Inflammatory macrophage treated with lipopolysaccharide for 1 hour (primary cell): ENCODE measurements at regions not wholly inside any gene's neighbourhood (a gene's known extent, or its start where the extent isn't known, plus 50 kb on each side); places are given as distances from the start of the nearest gene placed in this dataset.

Experiments used
- DNase-seq, 2 donors: peaks; one replicate each; pipeline ENCODE4 v3.0.0-alpha.2; 2020 to 2022

GRCh38 chr7:85630904-85631600 is 444.2 kb upstream of the SEMA3D start:
- DNase-seq = peak; percentile 18 to 35

DNA sequence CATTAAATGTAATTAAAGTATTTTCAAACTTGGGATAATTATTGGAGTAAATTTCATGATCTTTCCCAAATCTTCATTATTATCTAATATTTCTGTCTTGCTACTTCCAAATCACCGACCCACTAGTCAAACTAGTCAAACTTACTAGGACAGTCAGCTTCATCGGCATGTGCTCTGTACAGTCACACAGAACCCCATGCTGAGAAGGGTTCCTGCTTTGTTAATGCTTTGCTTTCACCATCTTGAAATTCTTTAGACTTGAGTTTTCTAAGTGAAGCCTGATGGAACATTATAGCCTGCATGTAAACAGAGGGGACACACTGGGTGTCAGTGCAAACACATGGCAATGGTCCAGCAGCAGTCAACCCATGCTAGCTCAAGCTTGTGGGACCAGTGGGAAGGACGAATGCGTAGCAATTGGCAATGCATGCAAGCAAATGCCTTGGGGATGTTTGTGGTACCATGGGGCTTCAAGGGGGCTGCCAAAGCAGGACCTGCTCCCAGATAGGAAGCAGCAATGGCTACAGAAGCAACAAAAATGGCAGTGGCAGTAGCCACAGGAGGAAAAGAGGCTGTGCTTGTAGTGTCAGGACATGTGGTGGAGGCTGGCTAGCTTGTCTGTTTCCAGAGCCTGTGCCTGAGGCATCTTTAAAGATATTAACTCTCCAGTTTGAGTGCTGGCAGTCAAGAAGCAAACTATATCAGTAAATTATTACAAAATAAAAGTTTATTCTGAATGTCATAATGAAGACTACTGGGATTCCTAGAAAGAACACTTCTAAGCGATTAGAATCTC is 441.1 kb upstream of the SEMA3D start:
- DNase-seq = no peak

GRCh38 chr7:85622059-85622458 is 435.2 kb upstream of the SEMA3D start:
- no peak for DNase-seq

- DNase-seq = peak; percentile 67 to 68
These were observed 434.3 kb upstream of the SEMA3D start for GRCh38 chr7:85620936-85621685.

- DNase-seq = no peak
These were observed 432.4 kb upstream of the SEMA3D start for GRCh38 chr7:85619236-85619635.

- DNase-seq = no peak
These were observed 427.8 kb upstream of the SEMA3D start for GRCh38 chr7:85614684-85615083.

DNA sequence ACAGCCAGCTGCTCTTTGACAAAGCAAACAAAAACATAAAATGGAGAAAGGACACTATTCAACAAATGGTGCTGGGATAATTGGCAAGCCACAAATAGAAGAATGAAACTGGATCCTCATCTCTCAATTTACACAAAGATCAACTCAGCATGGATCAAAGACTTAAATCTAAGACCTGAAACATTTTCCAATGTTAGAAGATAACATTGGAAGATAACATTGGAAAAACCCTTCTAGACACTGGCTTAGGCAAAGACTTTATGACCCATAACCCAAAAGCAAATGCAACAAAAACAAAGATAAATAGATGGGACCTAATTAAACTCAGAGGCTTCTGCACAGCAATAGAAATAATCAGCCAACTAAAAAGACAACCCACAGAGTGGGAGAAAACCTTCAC is 425.7 kb upstream of the SEMA3D start:
- DNase-seq = no peak

- no peak for DNase-seq
These were observed 421.9 kb upstream of the SEMA3D start for GRCh38 chr7:85608804-85609203.

DNA sequence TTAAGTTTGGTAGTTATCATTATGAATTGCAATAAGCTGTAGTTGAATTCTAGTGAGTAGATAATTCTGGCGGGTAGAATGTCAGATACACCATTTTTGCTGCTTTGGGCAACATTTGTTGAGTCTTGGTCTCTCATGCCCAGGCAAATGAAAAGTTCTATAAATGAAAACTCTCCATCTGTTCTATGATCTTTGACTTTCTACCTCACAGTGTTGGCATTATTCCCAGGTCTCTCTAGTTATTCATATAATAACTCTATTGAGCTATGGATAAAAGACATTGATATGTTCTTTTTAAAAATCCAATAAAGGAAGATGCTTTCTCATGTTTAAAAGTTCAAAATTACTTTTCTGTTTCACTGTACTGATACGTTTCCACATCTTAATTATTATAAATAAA is 415.3 kb upstream of the SEMA3D start:
- no peak for DNase-seq

- no peak for DNase-seq
These were observed 413.5 kb upstream of the SEMA3D start for GRCh38 chr7:85600395-85600794.

DNA sequence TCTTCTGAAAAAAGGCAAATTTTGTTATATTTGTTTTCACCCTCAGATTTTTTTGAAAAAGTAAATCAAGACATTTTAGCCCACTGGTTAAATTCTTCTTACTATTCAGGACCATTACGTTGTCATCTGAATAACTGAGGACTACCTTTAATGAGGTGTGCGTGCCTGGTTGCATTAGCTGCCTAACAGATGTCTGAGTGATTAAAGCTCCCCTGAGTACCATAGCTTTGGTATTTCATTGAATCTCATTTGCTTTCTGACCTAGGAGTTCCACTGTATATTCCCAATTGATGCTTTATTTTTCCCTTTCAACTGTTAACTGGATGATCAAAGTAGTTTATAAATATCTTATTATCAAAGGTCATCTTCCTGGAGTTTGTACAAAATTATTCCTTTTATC is 410.0 kb upstream of the SEMA3D start:
- DNase-seq = no peak

- DNase-seq = no peak
These were observed 408.9 kb upstream of the SEMA3D start for GRCh38 chr7:85595750-85596178.

GRCh38 chr7:85593355-85593754 is 406.5 kb upstream of the SEMA3D start:
- DNase-seq = no peak

DNA sequence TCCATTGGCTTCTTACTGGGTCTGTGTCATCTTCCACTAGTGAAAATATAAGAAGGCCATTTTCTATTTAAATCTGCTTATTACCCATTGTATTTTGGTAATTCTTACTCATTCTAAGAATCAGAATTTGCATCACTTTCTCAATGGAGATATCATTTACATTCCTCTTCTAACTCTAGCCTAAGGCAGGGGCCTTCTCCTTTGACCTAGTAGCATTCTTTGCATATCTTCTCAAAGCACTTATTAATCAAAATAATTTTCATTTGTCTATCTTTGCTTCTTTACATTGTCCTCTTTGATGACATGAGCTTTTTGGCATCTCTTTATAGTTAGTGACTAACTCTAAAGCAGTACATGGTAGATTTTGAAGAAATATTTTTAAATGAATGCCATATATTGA is 400.9 kb upstream of the SEMA3D start:
- no peak for DNase-seq

DNA sequence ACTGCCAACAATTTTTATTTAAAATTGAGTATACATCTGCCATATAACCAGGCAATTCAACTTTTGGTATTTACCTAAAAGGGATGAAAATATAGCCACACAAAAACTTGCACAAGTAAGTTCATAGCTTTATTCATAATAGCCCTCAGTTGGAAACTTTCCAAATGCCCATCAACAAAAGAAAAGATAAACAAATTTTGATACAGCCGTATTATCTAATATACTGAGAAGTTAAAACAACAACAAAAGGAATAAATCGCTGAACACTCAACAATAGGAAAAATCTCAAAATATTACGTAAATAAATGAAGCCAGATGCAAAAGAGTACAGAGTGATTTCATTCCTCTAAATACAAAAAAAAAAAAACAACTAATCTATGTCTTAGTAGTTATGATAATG is 399.2 kb upstream of the SEMA3D start:
- no peak for DNase-seq

GRCh38 chr7:85583131-85583953 is 396.5 kb upstream of the SEMA3D start:
- no peak for DNase-seq

GRCh38 chr7:85573844-85574243 is 387.0 kb upstream of the SEMA3D start:
- DNase-seq = peak; percentile 5 to 44

GRCh38 chr7:85573346-85573745 is 386.5 kb upstream of the SEMA3D start:
- peak in 1 of 2 donors; percentile 2 for DNase-seq

- DNase-seq = no peak
These were observed 384.0 kb upstream of the SEMA3D start for GRCh38 chr7:85570898-85571297.

DNA sequence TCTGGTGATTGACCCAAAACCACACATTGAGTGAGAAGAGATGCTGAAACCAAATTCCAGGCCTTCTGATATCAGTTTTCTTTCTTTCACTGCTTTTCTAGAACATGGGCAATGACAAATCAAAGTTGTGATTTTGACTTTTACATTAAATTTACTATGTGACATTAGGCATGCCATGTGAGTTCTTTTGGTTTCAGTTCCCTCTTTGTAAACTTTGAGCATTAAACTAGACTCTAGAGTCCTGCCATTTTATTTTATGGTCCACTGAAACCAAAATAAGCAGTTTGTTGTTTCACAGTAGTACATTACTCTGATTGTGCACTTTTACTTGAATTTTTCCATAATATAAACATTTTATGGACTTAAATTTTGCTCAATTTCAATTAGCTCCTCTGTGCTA is 381.1 kb upstream of the SEMA3D start:
- no peak for DNase-seq

- DNase-seq = no peak
These were observed 379.4 kb upstream of the SEMA3D start for GRCh38 chr7:85566095-85566794.

DNA sequence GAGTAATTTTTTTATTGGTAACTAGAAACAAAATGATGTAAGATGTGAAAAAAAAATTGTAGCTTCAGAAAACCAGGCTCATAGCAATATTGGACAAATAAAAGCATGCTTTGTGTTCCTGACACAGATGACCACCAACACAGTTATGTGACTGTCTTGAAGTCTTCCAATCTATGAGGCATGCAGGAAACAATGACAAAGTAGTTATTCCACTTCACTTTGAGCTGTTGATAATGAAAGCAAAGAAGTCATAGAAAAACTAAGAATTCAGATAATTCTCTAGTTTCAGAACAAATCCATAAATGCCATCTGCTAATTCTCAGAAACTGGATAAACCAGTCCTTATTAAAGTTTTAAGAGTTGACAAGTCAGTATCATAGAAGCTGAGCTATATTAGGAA is 378.4 kb upstream of the SEMA3D start:
- no peak for DNase-seq
